Bronchial epithelial cell (primary cell): ENCODE measurements at regions not wholly inside any gene's neighbourhood (a gene's known extent, or its start where the extent isn't known, plus 50 kb on each side); places are given as distances from the start of the nearest gene placed in this dataset.

ENCODE experiments used
- DNase-seq: peaks from one replicate; pipeline ENCODE4 v3.0.0-alpha.2; 2010; ENCODE audit warnings: low read depth
- FAIRE-seq: peaks from 2 replicates; lab custom pipeline; 2011; peaks lifted over from hg19 to GRCh38; lab: Jason Lieb, UNC
- H3K27me3 ChIP-seq: 2 replicates; pipeline ENCODE4 v1.5.1; 2011; ENCODE audit warnings: low read length; ENCODE audit not compliant: control insufficient read depth, insufficient read depth
- H3K36me3 ChIP-seq: 2 replicates; pipeline ENCODE4 v1.5.1; 2011; ENCODE audit warnings: low read length; ENCODE audit not compliant: control insufficient read depth, insufficient read depth
- H3K4me3 ChIP-seq: 2 replicates; pipeline ENCODE4 v1.5.1; 2011; ENCODE audit warnings: mild to moderate bottlenecking, low read depth, low read length, control low read depth
- TF ChIP-seq, protein P1 (sequence below): IDR thresholded peaks from 2 replicates; pipeline ENCODE4 v1.5.1; 2011; ENCODE audit warnings: mild to moderate bottlenecking, moderate library complexity, low read length, control low read depth, inconsistent platforms; ENCODE audit not compliant: insufficient read depth, severe bottlenecking

DNA sequence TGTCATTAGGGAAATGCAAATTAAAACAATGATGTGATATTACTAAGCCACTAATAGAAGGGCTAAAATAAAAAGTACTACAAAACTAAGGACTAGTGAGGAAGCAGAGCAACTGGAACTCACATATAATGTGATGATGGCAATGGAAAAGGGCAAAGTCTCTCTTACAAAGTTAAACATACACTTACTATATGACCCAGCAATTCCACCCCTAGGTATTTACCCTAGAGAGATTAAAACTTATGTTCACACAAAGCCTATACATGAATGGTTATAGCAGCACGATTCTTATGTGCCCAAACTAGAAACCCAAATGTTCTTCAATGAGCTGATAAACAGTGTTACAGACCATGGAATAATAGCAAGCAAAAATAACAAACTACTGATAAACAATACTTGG, 643.7 kb downstream of the TLE1 start:
- Histone ChIP-seq H3K36me3 (no peaks in the 10 kb centered on the region), H3K4me3 (no peak overlapping the region), H3K27me3 (no peaks in the 10 kb centered on the region)
- no peak for FAIRE-seq
- DNase-seq, result no peak
- TF ChIP-seq, protein P1, sequence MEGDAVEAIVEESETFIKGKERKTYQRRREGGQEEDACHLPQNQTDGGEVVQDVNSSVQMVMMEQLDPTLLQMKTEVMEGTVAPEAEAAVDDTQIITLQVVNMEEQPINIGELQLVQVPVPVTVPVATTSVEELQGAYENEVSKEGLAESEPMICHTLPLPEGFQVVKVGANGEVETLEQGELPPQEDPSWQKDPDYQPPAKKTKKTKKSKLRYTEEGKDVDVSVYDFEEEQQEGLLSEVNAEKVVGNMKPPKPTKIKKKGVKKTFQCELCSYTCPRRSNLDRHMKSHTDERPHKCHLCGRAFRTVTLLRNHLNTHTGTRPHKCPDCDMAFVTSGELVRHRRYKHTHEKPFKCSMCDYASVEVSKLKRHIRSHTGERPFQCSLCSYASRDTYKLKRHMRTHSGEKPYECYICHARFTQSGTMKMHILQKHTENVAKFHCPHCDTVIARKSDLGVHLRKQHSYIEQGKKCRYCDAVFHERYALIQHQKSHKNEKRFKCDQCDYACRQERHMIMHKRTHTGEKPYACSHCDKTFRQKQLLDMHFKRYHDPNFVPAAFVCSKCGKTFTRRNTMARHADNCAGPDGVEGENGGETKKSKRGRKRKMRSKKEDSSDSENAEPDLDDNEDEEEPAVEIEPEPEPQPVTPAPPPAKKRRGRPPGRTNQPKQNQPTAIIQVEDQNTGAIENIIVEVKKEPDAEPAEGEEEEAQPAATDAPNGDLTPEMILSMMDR, result no peak

DNA sequence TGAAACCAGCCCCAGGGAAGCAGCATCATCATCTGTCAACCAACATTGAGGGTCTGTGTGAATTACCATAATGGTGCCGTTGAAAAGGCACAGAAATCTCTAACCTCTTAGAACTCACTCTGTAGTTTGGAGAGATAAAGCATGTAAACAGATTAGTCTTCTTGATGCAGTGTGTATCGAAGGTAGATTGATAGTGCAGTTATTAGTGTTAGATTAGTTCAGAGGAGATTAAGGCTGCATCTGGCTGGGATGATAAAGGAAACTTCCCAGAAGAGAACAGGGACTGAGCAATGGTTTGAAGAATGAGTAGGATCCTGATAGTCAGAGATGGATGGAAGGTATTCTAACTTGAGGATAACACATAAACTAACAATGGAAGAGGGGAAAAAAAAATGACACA, 651.5 kb downstream of the TLE1 start:
- no peak for FAIRE-seq

DNA sequence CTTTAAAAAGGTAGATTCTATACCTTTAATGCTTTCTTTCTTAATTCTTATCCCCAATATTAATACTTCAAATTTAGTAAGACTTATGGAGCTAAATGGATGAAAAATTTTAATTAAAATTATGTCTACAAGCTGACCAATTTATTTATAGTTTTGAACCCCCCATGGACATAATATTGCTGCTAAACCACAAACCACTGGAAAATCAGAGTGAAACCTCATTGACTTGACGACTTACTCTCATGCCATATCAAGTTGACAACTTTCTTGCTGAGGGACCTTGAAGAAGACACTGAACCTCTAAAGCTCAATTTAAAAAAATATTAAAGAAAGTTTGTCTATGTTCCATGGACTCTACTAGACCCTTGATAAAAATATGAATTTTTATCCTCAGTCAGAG, 653.7 kb downstream of the TLE1 start:
- FAIRE-seq, result no peak
- TF ChIP-seq, protein P1, result no peak

More for the DNA sequence above, 651.5 kb downstream of the TLE1 start:
- DNase-seq, result no peak
- Histone ChIP-seq H3K27me3 (no peaks in the 10 kb centered on the region), H3K36me3 (no peaks in the 10 kb centered on the region), H3K4me3 (no peak overlapping the region)
- TF ChIP-seq, protein P1, result no peak

DNA sequence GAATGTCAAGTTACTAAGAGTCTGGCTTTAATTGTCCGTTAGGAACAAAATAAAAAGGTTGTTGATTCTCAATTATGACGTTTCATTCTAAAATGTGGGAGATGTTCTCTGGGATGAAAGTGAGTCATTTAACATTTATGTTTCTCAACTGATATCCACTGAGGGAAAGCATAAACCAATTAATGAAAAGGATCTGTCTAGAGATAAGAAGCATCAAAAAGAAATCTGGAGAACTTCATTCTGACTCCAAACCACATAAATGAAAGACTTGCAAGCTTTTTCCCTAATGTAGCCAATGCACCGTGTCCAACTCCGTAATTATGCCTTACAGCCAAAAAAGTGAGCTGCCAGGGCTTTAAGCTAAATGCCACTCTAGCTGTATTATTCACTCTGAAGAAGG, 654.2 kb downstream of the TLE1 start:
- no peaks in the 10 kb centered on the region for H3K36me3 ChIP-seq
- DNase-seq (no peak), FAIRE-seq (no peak)
- no peaks in the 10 kb centered on the region for H3K27me3 ChIP-seq
- H3K4me3 ChIP-seq, result no peak overlapping the region
- TF ChIP-seq, protein P1, result no peak

More for the DNA sequence above, 653.7 kb downstream of the TLE1 start:
- Histone ChIP-seq H3K4me3 (no peak overlapping the region), H3K36me3 (no peaks in the 10 kb centered on the region), H3K27me3 (no peaks in the 10 kb centered on the region)
- DNase-seq, result no peak

DNA sequence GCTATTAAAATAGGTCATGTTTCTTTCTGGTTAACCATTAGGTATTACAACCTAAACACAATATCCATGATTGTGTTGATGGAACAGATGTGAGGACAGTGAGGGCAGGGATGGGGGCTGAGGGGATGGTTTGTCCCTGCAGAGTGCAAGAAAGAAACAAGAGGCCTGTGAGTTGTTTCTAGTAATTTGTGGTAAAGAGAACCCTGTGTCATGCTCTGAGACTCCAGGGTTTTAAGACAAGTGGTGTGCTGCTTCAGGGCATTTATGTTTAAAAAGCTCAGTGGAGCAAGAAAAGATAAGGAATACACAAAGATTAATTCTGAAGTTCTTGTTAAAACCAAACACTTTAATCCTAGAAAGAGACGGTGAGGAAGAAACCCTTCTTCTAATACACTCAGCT, 656.5 kb downstream of the TLE1 start:
- Histone ChIP-seq H3K27me3 (no peaks in the 10 kb centered on the region), H3K4me3 (no peak overlapping the region), H3K36me3 (no peaks in the 10 kb centered on the region)
- DNase-seq (no peak), FAIRE-seq (no peak)
- TF ChIP-seq, protein P1, result no peak

DNA sequence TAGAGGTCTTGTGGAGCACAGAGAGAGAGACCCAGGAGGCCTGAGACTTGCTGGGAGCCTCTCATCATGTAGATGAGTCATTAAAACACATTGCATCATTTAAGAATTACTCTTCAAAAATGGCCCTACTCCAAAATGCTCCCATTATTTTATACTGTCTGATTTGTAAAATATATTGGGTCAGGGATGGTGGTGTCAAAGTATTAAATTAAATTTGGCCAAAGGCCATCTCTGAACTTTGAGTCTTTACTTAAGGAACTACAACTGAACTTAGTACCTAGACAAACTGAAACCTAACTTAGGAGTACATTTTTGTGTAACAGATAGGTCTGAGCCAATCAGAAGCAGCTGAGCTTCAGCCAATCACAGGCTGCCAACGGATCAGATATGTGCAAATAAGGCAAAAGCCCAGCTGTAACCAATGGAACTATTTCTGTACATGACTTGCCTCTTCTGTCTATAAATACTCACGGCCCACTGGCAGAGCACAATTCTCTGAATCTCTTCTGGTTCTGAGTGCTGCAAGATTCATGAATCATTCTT, 657.2 kb downstream of the TLE1 start:
- no peak overlapping the region for H3K4me3 ChIP-seq
- no peaks in the 10 kb centered on the region for H3K36me3 ChIP-seq
- DNase-seq (peak; percentile 87), FAIRE-seq (no peak)
- TF ChIP-seq, protein P1, result no peak
- H3K27me3 ChIP-seq, result no peaks in the 10 kb centered on the region
